Psoas muscle (tissue), 7 donors: ENCODE measurements at regions not wholly inside any gene's neighbourhood (a gene's known extent, or its start where the extent isn't known, plus 50 kb on each side); places are given as distances from the start of the nearest gene placed in this dataset.

Experiments used
- ATAC-seq, 4 donors: fragments of 200-7000 bp; cut with Tn5 transposase; one replicate each; pipeline ENCODE4 v1.9.1; 2020; ENCODE audit warnings: moderate library complexity in 3 of 4, mild to moderate bottlenecking in 2 of 4
- DNase-seq, 2 donors: peaks; one replicate each; pipeline ENCODE4 v3.0.0-alpha.2; 2020
- H3K27ac ChIP-seq: fragments of 200-600 bp; one replicate; pipeline ENCODE4 v1.8.0; 2022
- H3K27me3 ChIP-seq, 3 donors: fragments of 200-600 bp in 1 of 3; one replicate each; pipeline versions ENCODE4 v1.6.1 to v1.8.0; 2013 to 2022; ENCODE audit warnings: low read length in 2 of 3, mild to moderate bottlenecking in 2 of 3, moderate library complexity in 1 of 3; ENCODE audit not compliant: insufficient read depth in 3 of 3
- H3K36me3 ChIP-seq, 2 donors: fragments of 200-600 bp in 1 of 2; one replicate each; pipeline versions ENCODE4 v1.6.1 to v1.8.0; 2013 to 2022; ENCODE audit warnings: low read depth in 1 of 2, mild to moderate bottlenecking in 1 of 2, moderate library complexity in 1 of 2; ENCODE audit not compliant: insufficient read depth in 1 of 2
- H3K4me1 ChIP-seq: fragments of 200-600 bp; one replicate; pipeline ENCODE4 v1.8.0; 2022
- H3K4me3 ChIP-seq: fragments of 200-600 bp; one replicate; pipeline ENCODE4 v1.8.0; 2022; ENCODE audit warnings: mild to moderate bottlenecking
- H3K9me3 ChIP-seq: fragments of 200-600 bp; one replicate; pipeline ENCODE4 v1.8.0; 2022
- CTCF ChIP-seq: fragments of 200-600 bp; IDR thresholded peaks from one replicate; pipeline ENCODE4 v1.8.0; 2022; ENCODE audit warnings: antibody characterized with exemption
- WGBS, 3 donors: extraction: QIAGEN DNeasy Blood & Tissue Kit; methylation state at CpG; one replicate each; pipeline versions ENCODE4 v1.1.6 to v1.1.7; 2013; 5-methylcytosine and 5-hydroxymethylcytosine counted together
- intact Hi-C, 2 donors: fragments of 100-400 bp; cut with DNase I; formaldehyde crosslinking; loops; one replicate each; pipeline versions ENCODE4 v1.11.0 to v1.14.2; 2022
- donor health status: healthy with polysubstance abuse.
- donor health status: DM: no; HTN: no; CAD: no; lungs with moderate emphysema.
- donor health status: Bipolar disorder and iron deficiency.
- donor health status: healthy.
- donor health status: DM: yes; HTN: yes; CAD: no.
- donor health status: DM: no; HTN: no; CAD: no.
- donor health status: DM: yes; HTN: yes; CAD: no.

DNA sequence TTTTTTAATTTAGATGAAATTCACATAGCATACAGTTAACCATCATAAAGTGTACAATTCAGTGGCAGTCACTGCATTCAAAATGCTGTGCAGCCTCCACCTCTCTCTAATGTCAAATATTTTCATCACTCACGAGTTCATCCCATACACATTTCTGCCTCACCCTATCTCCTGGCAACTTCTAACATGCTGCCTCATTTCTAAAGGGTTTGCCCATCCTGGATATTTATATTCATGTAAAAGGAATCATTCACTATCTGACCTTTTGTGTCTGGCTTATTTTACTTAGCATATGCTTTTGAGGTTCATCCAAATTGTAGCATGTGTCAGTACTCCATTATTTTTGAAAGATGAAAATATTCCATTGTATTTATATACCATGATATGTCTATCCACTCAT, 286.9 kb upstream of the VSTM2A start:
- WGBS, 3 donors: 56 to 75% (median 68%) methylated on average over 1 of the region's 1 CpG

DNA sequence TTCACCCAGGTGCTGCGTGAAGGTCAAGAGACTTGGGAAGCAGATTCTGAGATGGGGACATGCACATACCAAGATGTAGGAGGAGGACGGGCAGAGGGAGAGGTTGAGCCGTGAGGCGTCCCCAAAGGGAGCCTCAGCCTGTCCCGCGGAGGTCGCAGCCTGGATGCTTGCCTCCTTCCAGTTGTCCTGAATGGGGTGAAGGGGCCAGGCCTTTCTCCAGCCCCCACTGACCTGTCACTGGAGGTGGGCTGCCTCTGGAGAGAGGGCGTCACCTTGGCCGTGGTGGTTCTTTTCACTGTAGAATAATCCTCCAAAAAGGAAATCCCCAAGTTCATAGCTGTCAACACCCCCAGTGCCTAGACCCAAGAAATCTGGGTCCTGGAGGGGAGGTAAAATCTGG, 283.0 kb upstream of the VSTM2A start:
- Histone ChIP-seq H3K4me1 (no peaks in the 10 kb centered on the region), H3K9me3 (peaks cover 5% of the 10 kb centered on the region), H3K27me3 (no peaks in the 10 kb centered on the region), H3K4me3 (no peak overlapping the region), H3K27ac (no peak overlapping the region), H3K36me3 (no peaks in the 10 kb centered on the region)
- ATAC-seq (no peak), DNase-seq (no peak)
- TF ChIP-seq CTCF: no peak
- intact Hi-C loops: no loop called here
- WGBS, 3 donors: 85 to 95% (median 92%) methylated on average over 9 of the region's 9 CpGs

More for the DNA sequence above, 286.9 kb upstream of the VSTM2A start:
- Histone ChIP-seq H3K27ac (no peak overlapping the region), H3K27me3 (no peaks in the 10 kb centered on the region), H3K4me1 (no peaks in the 10 kb centered on the region), H3K9me3 (no peaks in the 10 kb centered on the region), H3K36me3 (no peaks in the 10 kb centered on the region), H3K4me3 (no peak overlapping the region)
- no peak for ATAC-seq
- intact Hi-C loops: no loop called here
- no peak for TF ChIP-seq CTCF
- no peak for DNase-seq

GRCh38 chr7:54260941-54261371, 281.2 kb upstream of the VSTM2A start:
- DNase-seq (no peak), ATAC-seq (no peak)
- no peaks in the 10 kb centered on the region for H3K36me3 ChIP-seq
- H3K27ac ChIP-seq: no peak overlapping the region
- no peaks in the 10 kb centered on the region for H3K4me1 ChIP-seq
- H3K27me3 ChIP-seq: no peaks in the 10 kb centered on the region
- no peak for TF ChIP-seq CTCF
- WGBS, 3 donors: 46 to 56% (median 49%) methylated on average over 1 of the region's 1 CpG
- H3K9me3 ChIP-seq: peaks cover 5% of the 10 kb centered on the region
- no peak overlapping the region for H3K4me3 ChIP-seq
- intact Hi-C loops: no loop called here

- Histone ChIP-seq H3K4me1 (no peaks in the 10 kb centered on the region), H3K36me3 (no peaks in the 10 kb centered on the region), H3K4me3 (no peak overlapping the region), H3K9me3 (peaks cover 7% of the 10 kb centered on the region), H3K27ac (no peak overlapping the region), H3K27me3 (no peaks in the 10 kb centered on the region)
- TF ChIP-seq CTCF: no peak
- ATAC-seq (no peak), DNase-seq (no peak)
- intact Hi-C loops: no loop called here
- 35 to 64% (median 53%) methylated on average over 1 of the region's 1 CpG for WGBS, 3 donors
Measured at GRCh38 chr7:54278847-54279246, 263.3 kb upstream of the VSTM2A start.

DNA sequence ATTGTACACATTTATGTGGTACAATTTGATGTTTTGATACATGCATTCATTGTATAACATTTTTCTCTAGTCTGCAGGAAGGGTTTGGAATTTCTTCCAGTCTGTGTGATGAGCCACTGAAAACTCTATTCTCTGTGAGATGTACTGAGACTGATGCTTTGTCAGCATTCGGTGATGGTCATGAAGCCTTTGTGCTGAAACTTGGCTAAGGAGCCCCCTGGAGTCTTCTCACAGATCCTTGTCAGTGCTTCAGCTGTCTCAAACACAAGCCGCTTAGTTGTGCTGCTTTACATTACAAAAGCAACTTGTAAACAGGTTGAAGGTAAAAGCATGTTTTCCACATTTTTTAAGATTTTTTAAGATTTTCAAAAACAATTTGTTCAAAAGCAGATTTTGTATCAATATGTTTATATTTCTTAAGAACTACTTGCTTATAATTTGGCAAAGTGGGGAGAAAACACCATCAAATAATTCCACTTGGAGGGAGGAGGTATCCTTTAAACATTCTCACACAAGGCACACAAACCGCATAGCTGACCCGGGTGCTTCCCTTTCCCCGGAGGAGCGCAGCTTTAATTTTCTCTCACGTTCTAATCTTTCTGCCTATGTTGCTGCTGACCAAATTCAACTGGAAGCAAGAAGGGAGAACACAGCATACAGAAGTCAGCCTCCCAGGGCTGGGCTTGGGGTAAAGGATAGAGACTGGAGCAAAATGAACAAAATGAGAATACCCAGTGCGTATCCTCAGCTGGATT, 249.8 kb upstream of the VSTM2A start:
- TF ChIP-seq CTCF: no peak
- intact Hi-C loops: no loop called here
- H3K27me3 ChIP-seq: no peaks in the 10 kb centered on the region
- H3K27ac ChIP-seq: no peak overlapping the region
- no peaks in the 10 kb centered on the region for H3K36me3 ChIP-seq
- H3K9me3 ChIP-seq: peaks cover 10% of the 10 kb centered on the region
- no peak for ATAC-seq
- no peak for DNase-seq
- 30 to 38% (median 37%) methylated on average over 8 of the region's 8 CpGs for whole genome bisulfite sequencing, 3 donors
- no peaks in the 10 kb centered on the region for H3K4me1 ChIP-seq
- no peak overlapping the region for H3K4me3 ChIP-seq
